B cell (primary cell): ENCODE measurements at regions not wholly inside any gene's neighbourhood (a gene's known extent, or its start where the extent isn't known, plus 50 kb on each side); places are given as distances from the start of the nearest gene placed in this dataset.

Experiments used
- ATAC-seq: fragments of 200-7000 bp; cut with Tn5 transposase; one replicate; pipeline ENCODE4 v1.10.0; 2021; ENCODE audit warnings: low read depth, mild to moderate bottlenecking, moderate number of reproducible peaks, moderate library complexity
- CTCF ChIA-PET: fragments of 350-600 bp; sonication (Branson Sonifier 250); formaldehyde crosslinking; loops from one replicate; lab custom pipeline; 2021; ENCODE audit warnings: antibody characterized with exemption, inconsistent platforms; lab: Charles Lee
- POLR2A ChIA-PET: fragments of 350-600 bp; sonication (Branson Sonifier 250); formaldehyde crosslinking; loops from one replicate; lab custom pipeline; 2021; ENCODE audit warnings: antibody characterized with exemption; lab: Charles Lee
- DNase-seq: peaks from one replicate; pipeline ENCODE4 v3.0.0; 2013
- H2AFZ ChIP-seq: 2 replicates; pipeline ENCODE4 v1.6.1; 2012; ENCODE audit warnings: mild to moderate bottlenecking, low read depth, low read length; ENCODE audit not compliant: insufficient read depth, poor library complexity, severe bottlenecking
- H3K27ac ChIP-seq, 2 donors: 1 replicate in 1 of 2; 2 replicates in 1 of 2; pipeline ENCODE4 v1.5.1; 2012 to 2013; ENCODE audit warnings: low read length in 2 of 2, mild to moderate bottlenecking in 2 of 2, moderate library complexity in 1 of 2
- H3K27me3 ChIP-seq, 4 experiments: fragments of 200-600 bp in 1 of 4; sonication (generic) in 1 of 4; replicated peaks in 1 of 4; 1 replicate in 2 of 4; 2 replicates in 2 of 4; pipeline versions ENCODE4 v1.6.1 to v1.7.0; 2013 to 2016; ENCODE audit warnings: low read length in 3 of 4, mild to moderate bottlenecking in 2 of 4, mixed read lengths in 1 of 4, moderate library complexity in 1 of 4; ENCODE audit not compliant: insufficient read depth in 4 of 4, control insufficient read depth in 3 of 4; ENCODE audit errors: control extremely low read depth in 1 of 4
- H3K36me3 ChIP-seq, 2 experiments: replicated peaks in 1 of 2; 1 replicate in 1 of 2; 2 replicates in 1 of 2; pipeline versions ENCODE4 v1.6.1 to v1.7.1; 2013; ENCODE audit warnings: low read length in 1 of 2; ENCODE audit not compliant: insufficient read depth in 2 of 2, control insufficient read depth in 1 of 2; ENCODE audit errors: control extremely low read depth in 1 of 2, extremely low read depth in 1 of 2
- H3K4me1 ChIP-seq, 2 donors: fragments of 200-600 bp in 1 of 2; sonication (generic) in 1 of 2; 1 replicate in 1 of 2; 2 replicates in 1 of 2; pipeline versions ENCODE4 v1.5.1 to v1.6.1; 2013 to 2017; ENCODE audit warnings: low read length in 2 of 2; ENCODE audit not compliant: control insufficient read depth in 2 of 2, insufficient read depth in 2 of 2
- H3K4me2 ChIP-seq: replicated peaks from 2 replicates; pipeline ENCODE3; 2012; ENCODE audit warnings: mild to moderate bottlenecking, low read depth, low read length; ENCODE audit not compliant: poor library complexity, severe bottlenecking
- H3K4me3 ChIP-seq, 5 experiments: fragments of 200-600 bp in 1 of 5; sonication (generic) in 1 of 5; 1 replicate in 3 of 5; 2 replicates in 2 of 5; pipeline versions ENCODE4 v1.5.1 to v1.7.0; 2011 to 2016; ENCODE audit warnings: low read length in 4 of 5, mild to moderate bottlenecking in 4 of 5, low read depth in 2 of 5, control low read depth in 1 of 5, moderate library complexity in 1 of 5; ENCODE audit not compliant: insufficient read depth in 1 of 5; ENCODE audit errors: control extremely low read depth in 1 of 5, extremely low read depth in 1 of 5
- H3K79me2 ChIP-seq: fragments of 200-600 bp; sonication (generic); one replicate; pipeline ENCODE4 v1.6.0; 2016; ENCODE audit warnings: low read length; ENCODE audit not compliant: control insufficient read depth, insufficient read depth
- H3K9ac ChIP-seq: fragments of 200-600 bp; sonication (generic); 2 replicates; pipeline ENCODE4 v1.6.1; 2017; ENCODE audit warnings: mild to moderate bottlenecking, low read length, moderate library complexity
- H3K9me3 ChIP-seq, 3 donors: one replicate each; pipeline versions ENCODE4 v1.6.1 to v1.7.1; 2013; ENCODE audit warnings: low read length in 2 of 3; ENCODE audit not compliant: control insufficient read depth in 2 of 3, insufficient read depth in 1 of 3; ENCODE audit errors: control extremely low read depth in 1 of 3
- H4K20me1 ChIP-seq: 2 replicates; pipeline ENCODE4 v1.6.0; 2012; ENCODE audit warnings: mild to moderate bottlenecking, low read length; ENCODE audit not compliant: insufficient read depth, control insufficient read depth, poor library complexity, severe bottlenecking
- H3K27ac Mint-ChIP-seq: one replicate; pipeline ENCODE4 v1.8.0; 2021; ENCODE audit warnings: mixed read lengths
- H3K27me3 Mint-ChIP-seq: one replicate; pipeline ENCODE4 v1.8.0; 2021; ENCODE audit warnings: mixed read lengths
- H3K4me1 Mint-ChIP-seq: one replicate; pipeline ENCODE4 v1.8.0; 2021; ENCODE audit warnings: mixed read lengths
- H3K4me3 Mint-ChIP-seq: one replicate; pipeline ENCODE4 v1.8.0; 2021; ENCODE audit warnings: mixed read lengths
- H3K9me3 Mint-ChIP-seq: one replicate; pipeline ENCODE4 v1.8.0; 2022; ENCODE audit warnings: mixed read lengths; ENCODE audit not compliant: insufficient read depth
- EZH2 ChIP-seq: IDR thresholded peaks from 2 replicates; pipeline ENCODE4 v1.6.1; 2012; ENCODE audit warnings: borderline replicate concordance, low read depth, mild to moderate bottlenecking, moderate library complexity, low read length; ENCODE audit not compliant: insufficient read depth, poor library complexity, severe bottlenecking
- WGBS: methylation state at CpG from one replicate; pipeline ENCODE4 v1.1.5; 2013; ENCODE audit warnings: missing lambda C conversion rate; ENCODE audit not compliant: insufficient coverage; 5-methylcytosine and 5-hydroxymethylcytosine counted together
- intact Hi-C: fragments of 100-400 bp; cut with micrococcal nuclease; formaldehyde crosslinking; loops from one replicate; pipeline ENCODE4 v1.10.0; 2022
- TF ChIP-seq, protein P1 (sequence below): fragments of 200-600 bp; IDR thresholded peaks from one replicate; pipeline ENCODE4 v1.8.0; 2022; ENCODE audit warnings: antibody characterized with exemption, mild to moderate bottlenecking

DNA sequence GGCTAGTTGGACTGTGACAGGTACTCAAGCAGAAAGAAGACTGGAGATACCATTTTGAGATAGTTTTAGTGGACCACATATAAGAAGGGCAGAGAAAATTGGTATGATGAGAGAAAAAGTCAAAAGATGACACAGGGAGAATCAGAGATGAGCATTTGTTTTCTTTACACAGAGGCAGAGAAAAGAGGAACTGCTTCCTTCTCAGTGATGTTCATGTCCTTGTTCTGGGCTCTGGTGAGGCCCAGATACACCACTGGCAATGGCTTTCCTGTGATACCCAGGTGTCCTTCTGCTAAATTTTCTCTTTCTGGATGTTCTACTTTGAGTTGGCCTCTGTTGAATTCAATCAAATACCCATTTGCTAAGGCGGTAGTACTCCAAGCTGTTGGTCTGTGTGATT is 1782.7 kb upstream of the SEL1L start:
- Histone ChIP-seq H3K27me3 (no peaks in the 10 kb centered on the region), H3K9me3 (peaks cover 0 to 2% (median 0%) of the 10 kb centered on the region in 3 donors), H3K4me2 (no peak overlapping the region), H2AFZ (no peak overlapping the region), H3K27ac (no peak overlapping the region), H3K9ac (no peak overlapping the region), H3K4me1 (no peaks in the 10 kb centered on the region), H3K4me3 (no peak overlapping the region), H3K79me2 (no peaks in the 10 kb centered on the region), H4K20me1 (no peaks in the 10 kb centered on the region), H3K36me3 (no peaks in the 10 kb centered on the region)
- TF ChIP-seq, protein P1, sequence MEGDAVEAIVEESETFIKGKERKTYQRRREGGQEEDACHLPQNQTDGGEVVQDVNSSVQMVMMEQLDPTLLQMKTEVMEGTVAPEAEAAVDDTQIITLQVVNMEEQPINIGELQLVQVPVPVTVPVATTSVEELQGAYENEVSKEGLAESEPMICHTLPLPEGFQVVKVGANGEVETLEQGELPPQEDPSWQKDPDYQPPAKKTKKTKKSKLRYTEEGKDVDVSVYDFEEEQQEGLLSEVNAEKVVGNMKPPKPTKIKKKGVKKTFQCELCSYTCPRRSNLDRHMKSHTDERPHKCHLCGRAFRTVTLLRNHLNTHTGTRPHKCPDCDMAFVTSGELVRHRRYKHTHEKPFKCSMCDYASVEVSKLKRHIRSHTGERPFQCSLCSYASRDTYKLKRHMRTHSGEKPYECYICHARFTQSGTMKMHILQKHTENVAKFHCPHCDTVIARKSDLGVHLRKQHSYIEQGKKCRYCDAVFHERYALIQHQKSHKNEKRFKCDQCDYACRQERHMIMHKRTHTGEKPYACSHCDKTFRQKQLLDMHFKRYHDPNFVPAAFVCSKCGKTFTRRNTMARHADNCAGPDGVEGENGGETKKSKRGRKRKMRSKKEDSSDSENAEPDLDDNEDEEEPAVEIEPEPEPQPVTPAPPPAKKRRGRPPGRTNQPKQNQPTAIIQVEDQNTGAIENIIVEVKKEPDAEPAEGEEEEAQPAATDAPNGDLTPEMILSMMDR = no peak
- no peak for TF ChIP-seq EZH2
- Mint-ChIP-seq H3K4me1 (no peaks in the 10 kb centered on the region), H3K27ac (no peak overlapping the region), H3K9me3 (no peaks in the 10 kb centered on the region), H3K27me3 (no peaks in the 10 kb centered on the region), H3K4me3 (no peak overlapping the region)
- no CpG with 5 or more reads among the region's 1 CpG for WGBS
- ATAC-seq (no peak), DNase-seq (no peak)
- intact Hi-C loops = no loop called here
- CTCF ChIA-PET = no interaction called here
- POLR2A ChIA-PET = no interaction called here

DNA sequence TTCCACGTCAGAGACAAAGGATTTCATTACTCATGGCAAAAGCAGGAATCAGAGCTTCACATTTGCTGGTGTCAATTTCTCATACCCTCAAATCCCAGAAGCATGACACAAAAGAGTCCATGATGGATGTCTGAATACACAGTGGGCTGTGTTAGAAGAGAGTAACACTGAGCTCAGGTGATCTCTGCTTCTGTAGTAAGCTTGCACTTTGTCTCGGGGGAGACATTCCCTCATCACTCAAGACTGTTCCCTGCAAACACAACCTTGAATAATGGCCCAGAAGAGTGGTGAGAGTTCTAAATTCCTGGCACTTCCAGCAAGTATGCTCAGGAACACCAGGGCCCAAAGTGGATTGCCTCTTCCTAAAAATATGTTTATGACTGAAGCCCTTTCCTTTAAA is 1787.2 kb upstream of the SEL1L start:
- no peaks in the 10 kb centered on the region for H3K27me3 ChIP-seq
- no peak overlapping the region for H3K27ac ChIP-seq
- Mint-ChIP-seq H3K9me3 (no peaks in the 10 kb centered on the region), H3K4me1 (no peaks in the 10 kb centered on the region), H3K27me3 (no peaks in the 10 kb centered on the region), H3K4me3 (no peak overlapping the region), H3K27ac (no peak overlapping the region)
- DNase-seq = no peak
- no peak for ATAC-seq
- intact Hi-C loops = no loop called here
- ChIA-PET POLR2A (no interaction called here), CTCF (no interaction called here)
- H3K4me2 ChIP-seq = no peak overlapping the region
- no peaks in the 10 kb centered on the region for H3K4me1 ChIP-seq
- no peaks in the 10 kb centered on the region for H3K79me2 ChIP-seq
- H3K4me3 ChIP-seq = no peak overlapping the region
- WGBS = no CpG with 5 or more reads among the region's 2 CpGs
- no peaks in the 10 kb centered on the region for H3K36me3 ChIP-seq
- H3K9ac ChIP-seq = no peak overlapping the region
- no peak overlapping the region for H2AFZ ChIP-seq
- TF ChIP-seq, protein P1 = no peak
- TF ChIP-seq EZH2 = no peak
- H4K20me1 ChIP-seq = no peaks in the 10 kb centered on the region
- H3K9me3 ChIP-seq = peaks cover 0 to 2% (median 0%) of the 10 kb centered on the region in 3 donors
